ENCODE measurements at regions not wholly inside any gene's neighbourhood (a gene's known extent, or its start where the extent isn't known, plus 50 kb on each side); places are given as distances from the start of the nearest gene placed in this dataset.

- POLR2A ChIA-PET: no interaction called here
Measured at GRCh38 chr1:34474566-34474965, 280.3 kb upstream of the GJB5 start.

DNA sequence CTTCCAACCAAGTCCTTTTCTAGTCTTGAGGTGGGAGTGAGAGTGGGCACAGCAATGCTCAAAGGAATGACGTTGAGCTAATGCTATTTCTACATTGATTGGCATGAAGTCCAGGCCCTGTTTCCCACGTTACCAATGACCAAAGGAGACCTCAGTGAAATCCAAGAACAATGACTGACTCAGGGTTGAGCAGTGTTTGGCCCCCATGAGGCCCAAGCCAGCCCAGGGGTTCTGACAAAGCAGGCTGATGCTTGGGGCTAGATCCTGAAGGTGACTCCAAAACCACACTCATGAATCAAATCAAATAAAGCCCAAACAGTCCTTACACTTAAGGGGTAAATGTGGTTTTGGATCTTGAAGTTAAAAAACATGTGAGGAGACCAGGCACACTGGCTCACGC is 278.5 kb upstream of the GJB5 start:
- H3K36me3 Mint-ChIP-seq (ENCODE audit: insufficient read depth, unreplicated experiment): no peaks in the 10 kb centered on the region
- H3K4me1 Mint-ChIP-seq (ENCODE audit: low read depth, unreplicated experiment): no peaks in the 10 kb centered on the region
- no TSS peak for BruUV-seq (replicated peaks)
- Histone ChIP-seq H3K36me3 (ENCODE audit: control insufficient read depth, insufficient read depth, low read length) (no peaks in the 10 kb centered on the region), H3K4me3 (ENCODE audit: low read depth, low read length) (no peak overlapping the region), H3K4me1 (no peaks in the 10 kb centered on the region), H3K27me3 (replicated peaks; ENCODE audit: control insufficient read depth, insufficient read depth, low read length) (no peaks in the 10 kb centered on the region), H3K9me3 (no peaks in the 10 kb centered on the region)
- H3K27me3 Mint-ChIP-seq (ENCODE audit: insufficient read depth, unreplicated experiment): no peaks in the 10 kb centered on the region
- ChIA-PET POLR2A (no interaction called here), CTCF (no interaction called here)
- no peak for DNase-seq
- H3K9me3 Mint-ChIP-seq (ENCODE audit: unreplicated experiment): no peaks in the 10 kb centered on the region
- H3K27ac Mint-ChIP-seq (ENCODE audit: unreplicated experiment): no peak overlapping the region
- intact Hi-C loops (cut with micrococcal nuclease; ENCODE audit: unreplicated experiment): no loop called here
- H3K4me3 Mint-ChIP-seq (ENCODE audit: unreplicated experiment): no peak overlapping the region
- TF ChIP-seq, protein P1, sequence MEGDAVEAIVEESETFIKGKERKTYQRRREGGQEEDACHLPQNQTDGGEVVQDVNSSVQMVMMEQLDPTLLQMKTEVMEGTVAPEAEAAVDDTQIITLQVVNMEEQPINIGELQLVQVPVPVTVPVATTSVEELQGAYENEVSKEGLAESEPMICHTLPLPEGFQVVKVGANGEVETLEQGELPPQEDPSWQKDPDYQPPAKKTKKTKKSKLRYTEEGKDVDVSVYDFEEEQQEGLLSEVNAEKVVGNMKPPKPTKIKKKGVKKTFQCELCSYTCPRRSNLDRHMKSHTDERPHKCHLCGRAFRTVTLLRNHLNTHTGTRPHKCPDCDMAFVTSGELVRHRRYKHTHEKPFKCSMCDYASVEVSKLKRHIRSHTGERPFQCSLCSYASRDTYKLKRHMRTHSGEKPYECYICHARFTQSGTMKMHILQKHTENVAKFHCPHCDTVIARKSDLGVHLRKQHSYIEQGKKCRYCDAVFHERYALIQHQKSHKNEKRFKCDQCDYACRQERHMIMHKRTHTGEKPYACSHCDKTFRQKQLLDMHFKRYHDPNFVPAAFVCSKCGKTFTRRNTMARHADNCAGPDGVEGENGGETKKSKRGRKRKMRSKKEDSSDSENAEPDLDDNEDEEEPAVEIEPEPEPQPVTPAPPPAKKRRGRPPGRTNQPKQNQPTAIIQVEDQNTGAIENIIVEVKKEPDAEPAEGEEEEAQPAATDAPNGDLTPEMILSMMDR (IDR thresholded peaks at IDR 0.05; ENCODE audit: insufficient read depth in 1 of 2, low read depth in 1 of 2, low read length in 1 of 2, severe bottlenecking in 1 of 2, unreplicated experiment in 1 of 2): no peak

More at GRCh38 chr1:34474566-34474965, 280.3 kb upstream of the GJB5 start:
- CTCF ChIA-PET: no interaction called here
- H3K27ac Mint-ChIP-seq (ENCODE audit: unreplicated experiment): no peak overlapping the region
- H3K4me1 Mint-ChIP-seq (ENCODE audit: low read depth, unreplicated experiment): no peaks in the 10 kb centered on the region
- no peak overlapping the region for H3K4me3 ChIP-seq (ENCODE audit: low read depth, low read length)
- H3K4me1 ChIP-seq: no peaks in the 10 kb centered on the region
- H3K27me3 Mint-ChIP-seq (ENCODE audit: insufficient read depth, unreplicated experiment): no peaks in the 10 kb centered on the region
- no TSS peak for BruUV-seq (replicated peaks)
- H3K27me3 ChIP-seq (replicated peaks; ENCODE audit: control insufficient read depth, insufficient read depth, low read length): no peaks in the 10 kb centered on the region
- H3K4me3 Mint-ChIP-seq (ENCODE audit: unreplicated experiment): no peak overlapping the region
- H3K9me3 ChIP-seq: no peaks in the 10 kb centered on the region
- no peaks in the 10 kb centered on the region for H3K9me3 Mint-ChIP-seq (ENCODE audit: unreplicated experiment)
- intact Hi-C loops (cut with micrococcal nuclease; ENCODE audit: unreplicated experiment): no loop called here
- no peak for DNase-seq
- H3K36me3 Mint-ChIP-seq (ENCODE audit: insufficient read depth, unreplicated experiment): no peaks in the 10 kb centered on the region
- TF ChIP-seq, protein P1 (IDR thresholded peaks at IDR 0.05; ENCODE audit: insufficient read depth in 1 of 2, low read depth in 1 of 2, low read length in 1 of 2, severe bottlenecking in 1 of 2, unreplicated experiment in 1 of 2): no peak
- H3K36me3 ChIP-seq (ENCODE audit: control insufficient read depth, insufficient read depth, low read length): no peaks in the 10 kb centered on the region

DNA sequence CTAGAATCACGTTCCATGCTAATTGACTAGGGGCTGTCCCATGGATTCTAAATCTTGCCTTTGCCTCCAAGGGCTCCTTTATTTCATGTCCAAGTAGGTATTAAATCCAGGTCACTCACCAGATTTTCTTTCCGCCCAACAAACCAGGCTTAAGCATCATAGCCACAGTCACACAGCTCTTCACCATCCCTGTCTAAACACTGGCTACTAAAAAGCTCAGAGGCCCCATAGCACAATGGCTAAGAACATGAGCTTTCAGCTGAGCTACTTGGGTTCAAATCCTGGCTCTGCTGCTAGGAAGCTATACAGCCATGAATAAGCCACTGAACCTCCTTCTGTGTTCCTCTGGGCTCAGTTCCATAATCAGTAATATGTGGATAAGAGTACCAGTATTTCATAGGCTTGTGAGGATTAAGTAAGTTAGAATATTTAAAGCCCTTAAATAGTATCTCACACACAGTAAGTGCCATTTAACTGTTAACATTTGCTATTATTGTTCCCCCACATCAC is 277.2 kb upstream of the GJB5 start:
- no peak for DNase-seq
- TF ChIP-seq, protein P1 (IDR thresholded peaks at IDR 0.05; ENCODE audit: insufficient read depth in 1 of 2, low read depth in 1 of 2, low read length in 1 of 2, severe bottlenecking in 1 of 2, unreplicated experiment in 1 of 2): no peak
- Histone ChIP-seq H3K27me3 (replicated peaks; ENCODE audit: control insufficient read depth, insufficient read depth, low read length) (no peaks in the 10 kb centered on the region), H3K4me1 (no peaks in the 10 kb centered on the region), H3K9me3 (no peaks in the 10 kb centered on the region), H3K4me3 (ENCODE audit: low read depth, low read length) (no peak overlapping the region), H3K36me3 (ENCODE audit: control insufficient read depth, insufficient read depth, low read length) (no peaks in the 10 kb centered on the region)
- H3K4me1 Mint-ChIP-seq (ENCODE audit: low read depth, unreplicated experiment): no peaks in the 10 kb centered on the region
- H3K9me3 Mint-ChIP-seq (ENCODE audit: unreplicated experiment): no peaks in the 10 kb centered on the region
- intact Hi-C loops (cut with micrococcal nuclease; ENCODE audit: unreplicated experiment): no loop called here
- peaks cover 4% of the 10 kb centered on the region for H3K27me3 Mint-ChIP-seq (ENCODE audit: insufficient read depth, unreplicated experiment)
- ChIA-PET CTCF (no interaction called here), POLR2A (no interaction called here)
- no peak overlapping the region for H3K4me3 Mint-ChIP-seq (ENCODE audit: unreplicated experiment)
- no peaks in the 10 kb centered on the region for H3K36me3 Mint-ChIP-seq (ENCODE audit: insufficient read depth, unreplicated experiment)
- BruUV-seq (replicated peaks): no TSS peak
- H3K27ac Mint-ChIP-seq (ENCODE audit: unreplicated experiment): no peak overlapping the region
